NCI-H510A treated with DMSO at 0.1 percent for 48 hours (cell line): ENCODE measurements at regions not wholly inside any gene's neighbourhood (a gene's known extent, or its start where the extent isn't known, plus 50 kb on each side); places are given as distances from the start of the nearest gene placed in this dataset.
"Not testable (repeated sequence)": the region's sequence is repeated elsewhere in the genome, so short reads cannot be mapped to it uniquely, and the experiment has no call there.

Source experiments
- DNase-seq: peaks from one replicate; lab custom pipeline; 2025; lab: John Stamatoyannopoulos, UW

DNA sequence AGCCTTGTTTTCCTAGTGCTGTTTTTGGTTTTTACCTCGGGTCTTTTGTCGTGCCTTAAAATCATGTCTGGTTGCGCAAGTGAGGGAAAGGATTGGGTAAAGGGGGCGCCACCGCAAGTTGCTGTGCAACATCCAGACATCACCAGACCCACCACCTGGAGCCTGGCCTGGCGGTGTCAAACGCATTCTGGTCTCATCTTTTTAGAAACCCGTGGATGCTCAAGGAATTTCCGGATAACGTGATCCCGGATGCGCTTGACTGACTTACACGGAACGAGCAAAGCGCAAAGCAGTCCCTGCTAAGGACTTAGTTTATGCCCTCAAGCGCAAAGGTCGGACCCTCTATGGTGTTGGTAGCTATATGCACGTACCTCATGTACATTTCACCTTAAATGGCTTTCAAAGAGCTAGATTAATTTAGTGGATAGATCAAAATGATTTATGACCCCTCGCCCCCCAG lies 105.2 kb downstream of the OR2B2 start:
- no peak for DNase-seq

DNA sequence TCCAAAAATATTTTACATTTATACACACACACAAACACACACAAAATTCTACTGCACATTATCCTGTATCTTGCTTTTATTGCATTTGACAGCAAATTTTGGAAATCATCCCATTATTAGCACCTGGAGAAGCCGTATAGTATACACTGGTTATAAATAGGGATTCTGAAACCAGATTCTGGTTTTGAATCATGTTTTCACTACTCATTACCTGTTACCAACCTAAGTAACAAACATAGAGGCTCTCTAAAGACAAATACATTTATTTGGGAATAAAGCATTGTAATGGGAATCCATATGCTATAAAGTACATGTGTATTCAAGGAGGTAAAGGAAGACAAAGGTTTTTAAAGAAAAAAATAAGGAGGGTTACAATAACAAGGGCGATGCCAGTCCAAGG lies 106.8 kb downstream of the OR2B2 start:
- DNase-seq: no peak

DNA sequence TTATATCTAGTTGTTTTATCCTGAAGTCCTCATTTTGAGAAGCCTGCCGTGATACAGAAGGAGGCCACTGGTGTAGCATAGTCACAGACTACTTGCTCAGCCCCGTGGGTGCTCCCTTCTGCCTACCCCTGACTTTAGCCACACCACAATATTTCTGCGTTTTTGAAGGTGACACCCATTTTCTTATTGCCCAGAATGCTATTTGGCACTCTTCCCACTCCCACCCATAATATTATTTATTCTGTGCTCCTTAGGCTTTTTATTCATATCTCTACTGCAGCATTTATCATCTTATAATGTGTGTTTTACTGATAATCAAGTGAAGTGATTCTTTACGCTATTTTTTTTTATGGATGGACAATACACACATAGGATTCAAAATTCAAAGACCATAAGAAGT lies 107.3 kb downstream of the OR2B2 start:
- no peak for DNase-seq

DNA sequence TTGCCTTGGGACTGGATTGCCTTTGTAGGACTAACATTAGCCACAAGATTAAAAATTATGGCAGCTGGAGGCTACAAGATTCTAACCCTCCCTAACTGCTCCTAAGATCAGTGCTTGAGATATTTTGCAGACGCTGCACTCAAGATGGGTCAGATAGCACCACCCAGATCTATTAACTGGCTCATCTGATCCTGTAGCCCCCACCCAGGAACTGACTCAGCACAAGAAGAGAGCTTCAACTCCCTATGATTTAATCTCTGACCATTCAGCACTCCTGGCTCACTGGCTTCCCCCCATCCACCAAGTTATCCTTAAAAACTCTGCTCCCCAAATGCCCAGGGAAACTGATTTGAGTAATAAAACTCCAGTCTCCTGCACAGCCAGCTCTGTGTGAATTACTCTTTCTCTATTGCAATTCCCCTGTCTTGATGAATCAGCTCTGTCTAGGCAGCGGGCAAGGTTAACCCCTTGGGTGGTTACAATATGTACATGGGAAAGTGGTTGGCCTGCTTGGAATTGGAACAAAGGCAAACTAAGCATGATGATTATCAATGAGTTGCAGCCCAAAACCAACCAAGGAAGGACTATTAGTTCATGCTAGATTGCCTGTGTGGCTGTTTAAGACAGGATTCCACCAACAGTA lies 111.3 kb downstream of the OR2B2 start:
- DNase-seq: no peak

DNA sequence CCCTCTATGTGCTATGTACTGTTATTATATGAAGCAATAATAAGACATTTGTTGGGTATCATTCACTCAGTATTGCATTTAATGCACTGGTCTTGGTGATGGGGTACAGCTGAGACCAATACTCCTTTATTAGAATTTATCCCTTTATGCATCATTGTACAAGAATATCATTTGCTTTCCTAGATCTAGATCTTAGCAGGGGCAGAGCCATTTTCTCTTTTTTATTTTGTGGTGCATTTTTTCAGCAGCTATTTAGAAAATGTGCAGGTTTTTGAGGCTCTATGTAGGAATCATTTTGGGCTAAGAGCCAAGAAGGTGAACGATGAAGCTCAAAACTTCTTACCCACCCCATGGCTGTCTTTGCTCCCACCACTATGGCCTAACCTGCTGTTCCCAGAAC lies 114.2 kb downstream of the OR2B2 start:
- DNase-seq: no peak

DNA sequence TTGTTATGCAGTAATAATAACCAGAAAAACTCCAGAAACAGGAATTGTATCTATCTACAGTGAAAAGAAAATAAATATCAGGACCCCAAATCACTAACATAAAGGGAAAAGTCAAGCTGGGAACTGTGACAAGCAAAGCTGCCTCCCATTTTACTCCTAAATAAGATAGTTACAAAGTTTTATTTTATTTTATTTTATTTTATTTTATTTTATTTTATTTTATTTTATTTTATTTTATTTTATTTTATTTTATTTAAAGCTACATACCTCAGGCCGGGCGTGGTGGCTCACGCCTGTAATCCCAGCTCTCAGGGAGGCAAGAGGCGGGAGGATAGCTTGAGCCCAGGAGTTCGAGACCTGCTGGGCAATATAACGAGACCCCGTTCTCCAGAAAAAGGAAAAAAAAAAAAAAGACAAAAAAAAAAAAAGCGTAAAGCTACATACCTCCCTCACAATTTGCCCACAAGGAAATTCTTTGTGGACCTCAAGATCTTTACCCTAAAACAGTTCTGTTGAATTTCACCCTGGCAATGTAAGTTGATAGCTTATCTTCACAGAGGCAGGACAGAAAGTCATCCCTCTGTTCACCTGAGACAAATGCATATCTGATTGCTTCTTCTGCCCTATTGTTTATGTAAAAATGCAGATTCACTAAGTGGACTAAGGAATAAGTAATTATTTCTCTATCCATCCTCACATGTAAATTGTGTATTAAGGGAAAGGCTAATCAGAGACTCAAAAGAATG lies 115.3 kb downstream of the OR2B2 start:
- DNase-seq: not testable (repeated sequence)

DNA sequence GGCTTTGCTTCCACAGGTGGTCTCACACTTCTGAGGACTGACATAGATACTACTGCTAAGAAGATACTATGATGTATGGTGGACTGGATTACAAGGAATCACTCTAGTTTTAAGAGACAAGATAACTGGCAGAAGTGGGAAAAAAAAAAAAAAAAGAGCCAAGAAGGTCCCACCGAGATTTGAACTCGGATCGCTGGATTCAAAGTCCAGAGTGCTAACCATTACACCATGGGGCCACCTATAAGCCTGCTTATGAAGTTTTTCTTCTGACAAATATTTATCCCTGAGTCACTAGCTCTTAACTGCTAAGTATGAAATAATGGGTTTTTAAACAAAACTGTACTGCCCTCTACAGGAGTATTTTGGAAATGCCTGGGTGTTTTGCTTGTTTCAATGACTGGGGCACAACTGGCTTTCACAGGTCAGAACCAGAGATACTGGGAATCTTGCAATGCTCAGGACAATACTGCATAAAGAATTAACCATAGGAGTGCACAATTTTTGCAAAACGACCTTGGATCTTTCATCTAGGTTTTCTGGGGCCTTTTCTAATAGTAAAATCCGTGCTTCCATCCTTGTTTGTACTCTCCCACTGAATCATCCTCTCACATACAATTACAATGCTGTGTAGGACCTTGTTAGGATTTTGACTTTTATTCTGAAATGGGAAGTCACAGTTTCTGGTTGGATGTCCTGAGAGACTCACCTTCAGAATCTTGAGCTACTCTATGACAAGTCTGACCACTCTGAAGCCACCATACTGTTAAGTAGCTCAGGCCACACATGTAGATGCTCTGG lies 116.3 kb downstream of the OR2B2 start:
- peak; percentile 94 for DNase-seq

DNA sequence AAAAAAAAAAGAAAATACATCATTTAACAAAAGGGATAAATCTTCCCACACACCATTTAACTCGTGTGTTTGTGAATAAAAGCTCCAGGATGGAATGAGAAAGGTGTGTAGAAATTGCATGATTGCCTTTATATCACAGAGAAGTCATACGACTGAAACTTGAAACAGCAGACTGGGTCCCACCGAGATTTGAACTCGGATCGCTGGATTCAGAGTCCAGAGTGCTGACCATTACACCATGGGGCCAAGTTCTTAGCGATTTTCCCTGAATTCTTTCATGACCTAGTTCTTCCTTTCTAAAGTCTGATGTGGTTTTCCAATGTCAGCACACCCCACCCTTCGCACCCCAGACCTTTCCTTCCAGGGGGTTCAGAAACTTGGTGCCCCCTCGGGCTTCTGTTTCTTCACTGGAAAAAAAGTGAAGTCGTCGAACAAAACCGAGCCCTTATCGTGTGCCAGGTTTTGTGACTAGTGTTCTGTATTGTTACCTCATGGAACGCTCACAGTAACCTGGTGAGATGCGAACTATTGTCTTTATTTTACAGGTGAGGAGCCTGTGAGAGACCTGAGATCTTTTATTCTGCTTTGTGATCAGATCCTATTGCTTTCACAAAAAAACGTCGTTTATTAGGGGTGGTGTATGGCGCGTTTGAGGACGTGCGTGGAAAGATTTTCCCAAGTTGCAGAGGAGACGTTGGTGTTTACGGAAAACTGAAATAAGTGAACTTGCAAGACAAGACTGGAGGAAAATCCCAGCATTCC lies 120.8 kb downstream of the OR2B2 start:
- peak; percentile 74 for DNase-seq

DNA sequence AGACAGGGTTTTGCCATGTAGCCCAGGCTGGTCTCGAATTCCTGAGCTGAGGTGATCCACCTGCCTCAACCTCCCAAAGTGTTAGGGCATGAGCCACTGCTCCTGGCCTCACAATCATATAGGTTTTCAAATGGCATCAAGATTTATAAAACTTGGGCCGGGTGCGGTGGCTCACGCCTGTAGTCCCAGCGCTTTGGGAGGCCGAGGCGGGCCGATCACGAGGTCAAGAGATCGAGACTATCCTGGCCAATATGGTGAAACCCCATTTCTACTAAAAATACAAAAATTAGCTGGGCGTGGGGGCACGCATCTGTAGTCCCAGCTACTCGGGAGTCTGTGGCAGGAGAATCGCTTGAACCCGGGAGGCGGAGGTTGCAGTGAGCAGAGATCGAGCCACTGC lies 123.8 kb downstream of the OR2B2 start:
- not testable (repeated sequence) for DNase-seq

DNA sequence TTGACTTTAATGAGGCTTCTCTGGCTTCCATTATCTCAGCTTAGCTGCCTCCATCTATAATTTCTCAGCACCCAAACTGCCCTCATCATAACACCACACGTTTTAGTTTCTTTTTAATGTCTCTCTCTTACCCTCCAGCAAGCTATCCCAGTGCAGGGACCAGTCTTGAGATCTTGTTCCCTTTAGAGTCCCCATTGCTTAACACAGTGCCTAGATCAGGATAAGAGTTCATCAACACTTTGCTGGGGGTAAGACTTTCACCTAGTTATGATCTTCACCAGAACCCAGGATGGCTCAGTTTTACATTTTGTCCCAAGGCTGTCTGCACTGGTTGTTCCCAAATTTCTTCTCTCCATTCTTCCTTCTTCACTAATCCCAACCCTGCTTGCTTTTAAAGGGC lies 126.1 kb downstream of the OR2B2 start:
- DNase-seq: no peak

DNA sequence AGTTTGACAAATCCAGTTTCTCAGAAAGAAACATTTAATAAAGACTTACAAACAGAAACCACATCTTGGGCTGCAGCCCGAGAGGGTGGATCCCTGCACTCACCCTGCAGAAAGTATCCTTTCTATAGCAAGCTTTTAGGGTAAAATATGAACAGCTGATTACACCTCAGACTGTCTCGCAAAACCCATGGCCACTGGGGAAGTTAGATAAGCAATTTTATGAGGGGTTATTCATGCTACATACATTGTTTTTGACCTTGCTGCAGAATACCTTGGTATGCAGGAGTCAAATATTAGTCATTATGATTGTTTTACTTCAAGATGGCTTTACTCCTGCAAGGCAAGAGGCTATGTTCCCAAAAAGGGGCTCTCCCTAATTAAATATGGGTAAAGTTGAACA lies 126.9 kb downstream of the OR2B2 start:
- DNase-seq: no peak

DNA sequence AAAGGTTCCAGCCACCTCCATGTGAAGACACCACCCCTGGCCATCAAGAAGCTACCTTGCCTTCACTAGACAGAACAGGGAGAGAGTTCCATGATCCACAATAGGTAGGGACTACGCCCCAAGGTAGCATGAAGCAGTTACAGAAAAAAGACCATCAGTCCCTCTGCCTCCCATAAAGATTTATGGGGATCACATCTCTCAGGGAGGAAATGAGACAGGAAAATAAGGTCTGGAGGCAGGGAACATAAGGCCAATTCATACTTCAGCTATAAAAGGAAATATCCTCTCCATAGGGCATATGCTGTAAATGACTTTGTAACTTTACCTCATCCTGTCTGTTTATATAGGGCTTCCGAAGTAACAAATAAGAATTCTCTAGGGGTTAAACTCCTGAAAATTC lies 129.4 kb downstream of the OR2B2 start:
- DNase-seq: no peak

DNA sequence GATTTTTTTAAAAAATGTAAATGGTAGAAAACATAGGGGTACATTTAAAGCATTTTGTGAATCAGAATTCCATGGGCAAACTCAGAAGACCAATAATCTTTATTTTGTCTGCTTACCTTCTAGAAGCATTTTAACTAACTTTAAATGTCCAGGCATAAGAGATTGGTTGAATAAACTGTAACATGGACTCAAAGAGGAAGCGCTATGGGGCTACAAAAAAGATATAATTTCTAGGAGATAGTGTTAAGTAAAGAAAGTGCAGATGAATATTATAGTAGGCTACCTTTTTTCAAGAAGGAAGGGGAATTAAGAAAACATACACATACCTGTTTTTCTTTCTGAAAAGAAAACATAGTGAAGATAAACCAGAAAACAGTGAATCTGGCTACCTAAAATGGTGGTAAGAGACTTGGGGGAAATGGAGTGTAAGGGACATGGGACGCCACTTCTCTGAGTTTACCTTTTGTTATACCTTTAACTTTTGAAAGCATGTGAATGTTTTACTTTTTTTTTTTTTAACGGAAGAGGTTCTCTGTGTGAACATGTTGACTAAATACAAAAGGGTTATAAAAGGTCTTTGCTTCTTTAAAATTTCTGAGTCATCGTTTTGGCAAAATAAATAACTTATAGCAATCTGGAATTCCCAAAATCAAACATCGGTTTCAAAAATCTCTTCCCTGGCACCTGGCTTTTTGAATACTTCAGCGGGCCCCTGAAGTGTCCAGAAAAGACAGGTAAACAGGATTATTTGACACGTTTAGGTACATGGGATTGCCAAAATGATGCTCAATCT lies 133.4 kb downstream of the OR2B2 start:
- DNase-seq: no peak

DNA sequence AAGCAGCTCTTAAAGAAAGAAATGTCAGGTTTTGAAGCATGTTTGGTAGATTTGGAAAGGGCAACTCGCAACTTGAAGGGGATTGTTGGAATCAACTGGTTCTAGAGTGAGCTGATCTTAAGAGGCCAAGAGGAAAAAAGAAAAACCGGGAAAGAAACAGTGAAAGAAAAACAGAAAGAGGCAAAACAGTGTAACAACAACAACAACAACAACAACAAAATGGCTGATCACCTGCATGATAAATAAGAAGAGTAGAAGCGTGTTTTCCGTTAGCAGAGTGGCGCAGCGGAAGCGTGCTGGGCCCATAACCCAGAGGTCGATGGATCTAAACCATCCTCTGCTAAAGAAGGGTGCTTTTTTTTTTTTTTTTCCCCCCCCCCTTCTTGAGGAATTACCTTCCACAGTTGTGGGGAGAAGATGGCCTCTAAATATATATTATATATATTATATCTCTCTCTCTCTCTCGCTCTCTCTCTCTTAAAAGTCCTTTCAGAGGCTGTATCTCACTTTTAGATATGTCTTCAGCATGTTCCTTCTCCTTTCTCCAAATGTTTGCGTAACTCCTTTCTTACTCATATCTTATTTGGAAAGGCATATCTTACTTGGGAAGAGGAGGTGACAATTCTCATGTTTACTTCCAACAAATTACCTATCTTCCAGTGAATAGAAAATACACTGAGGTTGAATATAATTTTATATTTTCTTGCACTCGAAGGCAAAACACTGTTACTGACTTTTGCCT lies 134.4 kb downstream of the OR2B2 start:
- no peak for DNase-seq

DNA sequence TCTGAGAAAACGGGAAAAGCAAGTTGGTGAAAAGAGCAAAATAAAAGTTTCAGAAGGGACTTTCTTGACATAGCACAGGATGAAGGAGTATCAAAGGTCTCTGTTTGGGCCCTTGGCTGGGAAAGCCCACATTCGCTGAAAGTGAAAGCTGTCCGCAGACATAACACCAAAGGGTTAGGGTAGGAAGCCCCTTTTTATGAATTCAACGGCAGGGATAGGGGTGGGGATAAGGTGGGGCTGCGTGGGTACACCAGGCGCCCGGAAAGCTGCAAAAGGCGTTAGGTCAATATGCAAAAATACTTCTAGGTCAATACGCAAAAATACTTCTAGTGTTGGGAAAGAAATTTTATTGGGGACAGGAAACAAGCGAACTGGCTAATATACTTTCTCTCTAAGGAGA lies 135.1 kb downstream of the OR2B2 start:
- no peak for DNase-seq

DNA sequence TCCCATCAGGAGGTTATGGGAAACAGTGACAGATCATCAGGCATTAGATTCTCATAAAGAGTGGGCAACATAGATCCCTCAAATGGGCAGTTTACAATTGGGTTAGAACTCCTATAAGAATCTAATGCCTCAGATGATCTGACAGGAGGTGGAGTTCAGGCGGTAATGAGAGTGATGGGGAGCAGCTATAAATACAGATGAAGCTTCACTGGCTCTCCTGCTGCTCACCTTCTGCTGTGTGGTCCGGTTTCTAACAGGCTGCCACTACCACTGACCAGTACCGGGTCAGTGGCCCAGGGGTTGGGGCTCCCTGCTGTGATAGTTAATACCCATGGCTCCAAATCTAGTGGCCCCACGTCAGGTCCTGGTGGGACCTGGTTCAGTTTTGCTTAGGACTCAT lies 135.7 kb downstream of the OR2B2 start:
- DNase-seq: no peak

DNA sequence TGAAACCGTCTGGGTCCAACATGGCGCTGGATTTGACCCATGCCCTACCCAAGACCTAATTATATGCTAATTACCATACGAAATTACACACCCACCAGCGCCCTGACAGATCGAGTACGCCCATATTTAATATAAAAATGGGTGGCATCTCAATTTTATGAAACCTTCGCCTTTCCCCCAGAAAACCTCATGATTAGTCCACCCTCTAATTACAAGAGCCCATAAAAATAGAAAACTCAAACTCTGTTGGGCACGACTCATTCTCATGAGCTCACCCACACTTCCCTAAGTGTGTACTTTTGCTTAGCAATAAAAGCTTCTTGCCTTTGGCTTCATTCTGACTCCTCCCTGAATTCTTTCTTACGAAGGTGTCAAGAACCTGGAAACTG lies 136.4 kb downstream of the OR2B2 start:
- DNase-seq: no peak

DNA sequence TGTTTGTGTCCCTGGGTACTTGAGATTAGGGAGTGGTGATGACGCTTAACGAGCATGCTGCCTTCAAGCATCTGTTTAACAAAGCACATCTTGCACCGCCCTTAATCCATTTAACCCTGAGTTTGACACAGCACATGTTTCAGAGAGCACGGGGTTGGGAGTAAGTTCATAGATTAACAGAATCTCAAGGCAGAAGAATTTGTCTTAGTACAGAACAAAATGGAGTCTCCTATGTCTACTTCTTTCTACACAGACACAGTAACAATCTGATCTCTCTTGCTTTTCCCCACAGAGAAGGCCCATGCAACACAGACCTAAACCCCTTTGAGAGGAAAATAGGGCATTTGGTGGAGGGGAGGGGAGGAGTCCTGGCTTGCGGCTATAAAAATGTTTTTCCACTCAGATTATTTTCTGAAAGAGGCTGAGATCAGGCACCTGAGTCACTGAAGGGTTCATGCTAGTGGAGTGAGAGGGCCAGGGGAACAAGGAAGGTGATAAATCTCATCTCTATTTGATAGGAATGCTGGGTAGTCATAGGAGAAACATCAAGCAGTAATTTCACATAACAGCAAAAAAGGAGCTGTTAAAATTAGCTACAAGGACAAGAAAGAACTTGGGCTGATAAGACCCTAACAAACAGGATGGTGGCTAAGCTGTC lies 136.9 kb downstream of the OR2B2 start:
- not testable (repeated sequence) for DNase-seq

DNA sequence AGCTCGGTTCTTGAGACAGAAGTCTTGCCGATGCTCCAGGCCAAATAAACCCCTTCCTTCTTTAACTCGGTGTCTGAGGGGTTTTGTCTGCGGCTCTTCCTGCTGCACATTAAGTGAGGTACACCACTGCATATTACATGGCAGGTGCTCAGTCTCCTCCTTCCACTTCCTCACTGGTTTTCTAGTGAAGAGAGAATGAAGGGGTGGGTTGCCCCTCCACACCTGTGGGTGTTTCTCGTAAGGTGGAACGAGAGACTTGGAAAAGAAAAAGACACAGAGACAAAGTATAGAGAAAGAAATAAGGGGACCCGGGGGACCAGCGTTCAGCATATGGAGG lies 138.0 kb downstream of the OR2B2 start:
- not testable (repeated sequence) for DNase-seq

DNA sequence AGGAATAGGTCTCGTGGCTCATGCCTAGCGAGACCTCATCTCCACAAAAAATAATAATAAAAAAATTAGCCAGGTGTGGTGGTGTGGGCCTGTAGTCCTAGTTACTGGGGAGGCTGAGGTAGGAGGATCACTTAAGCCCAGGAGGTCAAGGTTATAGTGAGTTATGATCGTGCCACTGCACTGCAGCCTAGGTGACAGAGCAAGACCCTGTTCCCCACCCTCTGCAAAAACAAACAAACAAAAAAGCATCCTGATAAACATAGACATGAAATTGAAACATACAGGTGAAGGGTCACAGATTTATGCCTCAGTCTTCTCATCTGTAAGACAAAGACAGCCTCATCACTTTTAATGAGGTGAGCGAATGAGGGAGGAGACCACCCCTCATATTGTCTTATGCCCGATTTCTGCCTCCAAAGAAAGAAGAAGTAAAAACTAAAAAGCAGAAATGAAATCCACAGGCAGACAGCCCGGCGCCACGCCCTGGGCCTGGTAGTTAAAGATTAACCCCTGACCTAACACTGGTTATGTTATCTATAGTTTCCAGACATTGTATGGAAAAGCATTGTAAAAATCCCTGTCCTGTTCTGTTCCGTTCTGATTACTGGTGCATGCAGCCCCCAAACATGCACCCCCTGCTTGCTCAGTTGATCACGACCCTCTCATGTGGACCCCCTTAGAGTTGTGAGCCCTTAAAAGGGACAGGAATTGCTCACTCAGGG lies 138.5 kb downstream of the OR2B2 start:
- not testable (repeated sequence) for DNase-seq
